PC-9 (cell line): ENCODE measurements at regions not wholly inside any gene's neighbourhood (a gene's known extent, or its start where the extent isn't known, plus 50 kb on each side); places are given as distances from the start of the nearest gene placed in this dataset.

ENCODE experiments used
- EZH2 ChIP-seq: fragments of 200-600 bp; sonication (generic); IDR thresholded peaks from 2 replicates; pipeline ENCODE4 v1.8.0; 2017; ENCODE audit warnings: antibody characterized with exemption, low read depth
- TF ChIP-seq, protein P1 (sequence below): fragments of 200-600 bp; sonication (generic); conservative IDR thresholded peaks from 2 replicates; pipeline ENCODE4 v1.6.1; 2017; ENCODE audit warnings: mixed run types, antibody characterized with exemption, mild to moderate bottlenecking, moderate library complexity

- TF ChIP-seq, protein P1, sequence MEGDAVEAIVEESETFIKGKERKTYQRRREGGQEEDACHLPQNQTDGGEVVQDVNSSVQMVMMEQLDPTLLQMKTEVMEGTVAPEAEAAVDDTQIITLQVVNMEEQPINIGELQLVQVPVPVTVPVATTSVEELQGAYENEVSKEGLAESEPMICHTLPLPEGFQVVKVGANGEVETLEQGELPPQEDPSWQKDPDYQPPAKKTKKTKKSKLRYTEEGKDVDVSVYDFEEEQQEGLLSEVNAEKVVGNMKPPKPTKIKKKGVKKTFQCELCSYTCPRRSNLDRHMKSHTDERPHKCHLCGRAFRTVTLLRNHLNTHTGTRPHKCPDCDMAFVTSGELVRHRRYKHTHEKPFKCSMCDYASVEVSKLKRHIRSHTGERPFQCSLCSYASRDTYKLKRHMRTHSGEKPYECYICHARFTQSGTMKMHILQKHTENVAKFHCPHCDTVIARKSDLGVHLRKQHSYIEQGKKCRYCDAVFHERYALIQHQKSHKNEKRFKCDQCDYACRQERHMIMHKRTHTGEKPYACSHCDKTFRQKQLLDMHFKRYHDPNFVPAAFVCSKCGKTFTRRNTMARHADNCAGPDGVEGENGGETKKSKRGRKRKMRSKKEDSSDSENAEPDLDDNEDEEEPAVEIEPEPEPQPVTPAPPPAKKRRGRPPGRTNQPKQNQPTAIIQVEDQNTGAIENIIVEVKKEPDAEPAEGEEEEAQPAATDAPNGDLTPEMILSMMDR: no peak
- TF ChIP-seq EZH2: no peak
These were observed 196.0 kb upstream of the TLL1 start for GRCh38 chr4:165677081-165677480.
